GM06990 (cell line): ENCODE measurements at regions not wholly inside any gene's neighbourhood (a gene's known extent, or its start where the extent isn't known, plus 50 kb on each side); places are given as distances from the start of the nearest gene placed in this dataset.

ENCODE experiments used
- DNase-seq: peaks from one replicate; pipeline ENCODE4 v3.0.0-alpha.2; 2011; ENCODE audit not compliant: insufficient read length; ENCODE audit errors: extremely low read depth
- H3K27me3 ChIP-seq: replicated peaks from 2 replicates; pipeline ENCODE4 v1.6.0; 2011; ENCODE audit warnings: low read length; ENCODE audit not compliant: control insufficient read depth, insufficient read depth
- H3K36me3 ChIP-seq: 2 replicates; pipeline ENCODE4 v1.5.1; 2011; ENCODE audit warnings: low read length; ENCODE audit not compliant: control insufficient read depth, insufficient read depth
- H3K4me3 ChIP-seq: replicated peaks from 2 replicates; pipeline ENCODE4 v1.5.1; 2011; ENCODE audit warnings: low read depth, mild to moderate bottlenecking, control low read depth, low read length
- CTCF ChIP-seq: IDR thresholded peaks from 2 replicates; pipeline ENCODE4 v1.5.1; 2011; ENCODE audit warnings: low read length, control low read depth, mild to moderate bottlenecking, inconsistent platforms; ENCODE audit not compliant: insufficient read depth, poor library complexity, severe bottlenecking

GRCh38 chr6:24019393-24019792, 106.6 kb upstream of the NRSN1 start:
- DNase-seq = no peak
- Histone ChIP-seq H3K4me3 (no peak overlapping the region), H3K27me3 (no peaks in the 10 kb centered on the region), H3K36me3 (no peaks in the 10 kb centered on the region)
- TF ChIP-seq CTCF = no peak

- DNase-seq = no peak
- Histone ChIP-seq H3K27me3 (no peaks in the 10 kb centered on the region), H3K4me3 (no peak overlapping the region), H3K36me3 (no peaks in the 10 kb centered on the region)
- TF ChIP-seq CTCF = no peak
These were observed 106.2 kb upstream of the NRSN1 start for GRCh38 chr6:24019830-24020229.

- no peak for TF ChIP-seq CTCF
- Histone ChIP-seq H3K4me3 (no peak overlapping the region), H3K27me3 (no peaks in the 10 kb centered on the region), H3K36me3 (no peaks in the 10 kb centered on the region)
- DNase-seq = no peak
These were observed 100.0 kb upstream of the NRSN1 start for GRCh38 chr6:24026050-24026449.

GRCh38 chr6:24031496-24031895, 94.5 kb upstream of the NRSN1 start:
- TF ChIP-seq CTCF = no peak
- DNase-seq = no peak
- Histone ChIP-seq H3K36me3 (no peaks in the 10 kb centered on the region), H3K4me3 (no peak overlapping the region), H3K27me3 (no peaks in the 10 kb centered on the region)

GRCh38 chr6:24032896-24033688, 92.9 kb upstream of the NRSN1 start:
- DNase-seq = no peak
- no peak overlapping the region for H3K4me3 ChIP-seq

More at GRCh38 chr6:24032896-24033688, 92.9 kb upstream of the NRSN1 start:
- Histone ChIP-seq H3K36me3 (no peaks in the 10 kb centered on the region), H3K27me3 (no peaks in the 10 kb centered on the region)
- no peak for TF ChIP-seq CTCF
